ENCODE measurements at regions not wholly inside any gene's neighbourhood (a gene's known extent, or its start where the extent isn't known, plus 50 kb on each side); places are given as distances from the start of the nearest gene placed in this dataset.

- no peaks in the 10 kb centered on the region for H3K9me3 ChIP-seq (ENCODE audit: insufficient read depth in 2 of 2, low read depth in 1 of 2, low read length in 1 of 2)
- FAIRE-seq (no peak), DNase-seq (ENCODE audit: low read depth in 1 of 2, low spot score in 2 of 2) (no peak)
- H3K4me3 ChIP-seq (ENCODE audit: extremely low read depth in 1 of 4, insufficient read depth in 2 of 4, low read depth in 3 of 4, low read length in 4 of 4): no peak overlapping the region
- ChIA-PET POLR2A (ENCODE audit: partially characterized antibody) (no interaction called here), CTCF (ENCODE audit: partially characterized antibody) (no interaction called here)
- H2BK20ac ChIP-seq (ENCODE audit: low read length): no peak overlapping the region
- no peak overlapping the region for H2BK15ac ChIP-seq (ENCODE audit: low read length)
- H3K79me2 ChIP-seq (ENCODE audit: control insufficient read depth in 1 of 2, insufficient read depth in 2 of 2, low read length in 2 of 2): no peaks in the 10 kb centered on the region
- WGBS, 2 experiments (ENCODE audit: extremely low coverage in 1 of 2, insufficient coverage in 1 of 2, insufficient read length in 1 of 2, insufficient replicate concordance in 2 of 2, low coverage in 1 of 2, low lambda C conversion rate in 2 of 2, missing lambda C conversion rate in 1 of 2): 91% methylated on average over 6 of the region's 6 CpGs; no CpG with 5 or more reads in 1 of the 2 experiments
- TF ChIP-seq EP300 (IDR thresholded peaks at IDR 0.05; ENCODE audit: borderline replicate concordance in 1 of 2, low read depth in 2 of 2, low read length in 2 of 2) (no peak), SUZ12 (IDR thresholded peaks at IDR 0.05; ENCODE audit: low read length) (no peak), JUN (IDR thresholded peaks at IDR 0.05; ENCODE audit: low read depth, low read length) (no peak), KDM4A (IDR thresholded peaks at IDR 0.05; ENCODE audit: low read depth, low read length, severe bottlenecking) (no peak), POU5F1 (IDR thresholded peaks at IDR 0.05; ENCODE audit: low read depth, low read length) (no peak), NRF1 (IDR thresholded peaks at IDR 0.05; ENCODE audit: low read depth, low read length) (no peak), ZNF274 (IDR thresholded peaks at IDR 0.05; ENCODE audit: borderline replicate concordance, extremely low read depth, low read length) (no peak), EGR1 (IDR thresholded peaks at IDR 0.05; ENCODE audit: borderline replicate concordance, low read depth, low read length) (no peak)
- H3K4me2 ChIP-seq (ENCODE audit: insufficient read depth in 1 of 2, low read depth in 2 of 2, low read length in 2 of 2): no peak overlapping the region
- no peak overlapping the region for H2BK120ac ChIP-seq (replicated peaks; ENCODE audit: low read depth, low read length)
- H3K27ac ChIP-seq (ENCODE audit: low read depth, low read length): no peak overlapping the region
- no peaks in the 10 kb centered on the region for H3K27me3 ChIP-seq (replicated peaks in 1 of 4; ENCODE audit: control insufficient read depth in 3 of 4, extremely low read depth in 1 of 4, insufficient read depth in 3 of 4, low read length in 3 of 4)
- H4K20me1 ChIP-seq (replicated peaks in 1 of 2; ENCODE audit: control insufficient read depth in 1 of 2, insufficient read depth in 2 of 2, low read length in 2 of 2): no peaks in the 10 kb centered on the region
- H3K18ac ChIP-seq (ENCODE audit: extremely low read depth, low read length): no peak overlapping the region
- no peak overlapping the region for H2AFZ ChIP-seq (ENCODE audit: low read length)
- H3K36me3 ChIP-seq (ENCODE audit: control insufficient read depth in 2 of 4, insufficient read depth in 4 of 4, low read length in 3 of 4): no peaks in the 10 kb centered on the region
- no peak overlapping the region for H3K4ac ChIP-seq (replicated peaks; ENCODE audit: insufficient read length, low read depth, low read length)
- H4K91ac ChIP-seq (replicated peaks; ENCODE audit: insufficient read length, low read length): no peak overlapping the region
- no peak overlapping the region for H2BK5ac ChIP-seq (ENCODE audit: low read depth, low read length)
- no peak overlapping the region for H4K5ac ChIP-seq (ENCODE audit: insufficient read length, low read depth, low read length)
- H3K56ac ChIP-seq (replicated peaks; ENCODE audit: insufficient read length, low read depth, low read length): no peak overlapping the region
- 0 out of 2 replicates have a peak overlapping the region, but pooled peaks have one; percentile 9 for H2BK12ac ChIP-seq (ENCODE audit: low read depth, low read length)
- H3K9ac ChIP-seq (replicated peaks in 1 of 4; ENCODE audit: extremely low read depth in 1 of 4, low read depth in 3 of 4, low read length in 3 of 4): no peak overlapping the region
- no peak overlapping the region for H3K23ac ChIP-seq (ENCODE audit: insufficient read length)
- H3K4me1 ChIP-seq (replicated peaks in 1 of 4; ENCODE audit: control insufficient read depth in 3 of 4, insufficient read depth in 4 of 4, low read length in 3 of 4): 0 out of 7 replicates have a peak, but pooled peaks cover 0 to 2% (median 0%) of the 10 kb centered on the region in 4 experiments
- H3K23me2 ChIP-seq (ENCODE audit: low read depth, low read length): no peaks in the 10 kb centered on the region
- no peak overlapping the region for H4K8ac ChIP-seq (ENCODE audit: extremely low read depth, insufficient read depth, low read length)
- H2AK5ac ChIP-seq (ENCODE audit: low read depth, low read length): no peak overlapping the region
- H3K79me1 ChIP-seq (ENCODE audit: low read depth, low read length): no peaks in the 10 kb centered on the region
- no peak overlapping the region for H3K14ac ChIP-seq (ENCODE audit: insufficient read length)
Observed at GRCh38 chr7:46033592-46033991, 112.5 kb upstream of the IGFBP3 start.

Measured in H1 (cell line).